NK-92 (cell line): ENCODE measurements at regions not wholly inside any gene's neighbourhood (a gene's known extent, or its start where the extent isn't known, plus 50 kb on each side); places are given as distances from the start of the nearest gene placed in this dataset.
"Not testable (repeated sequence)": the region's sequence is repeated elsewhere in the genome, so short reads cannot be mapped to it uniquely, and the experiment has no call there.

ENCODE experiments used
- DNase-seq: peaks from one replicate; lab custom pipeline; 2025; ENCODE audit not compliant: unreplicated experiment; lab: John Stamatoyannopoulos, UW

- no peak for DNase-seq
Measured at GRCh38 chr10:63675171-63675570, 154.0 kb downstream of the REEP3 start.

GRCh38 chr10:63677001-63677400 lies 155.8 kb downstream of the REEP3 start:
- DNase-seq = no peak

GRCh38 chr10:63680545-63680944 lies 159.3 kb downstream of the REEP3 start:
- DNase-seq = not testable (repeated sequence)

- DNase-seq = no peak
Measured at GRCh38 chr10:63681993-63682697, 160.9 kb downstream of the REEP3 start.

GRCh38 chr10:63682698-63683052 lies 161.5 kb downstream of the REEP3 start:
- not testable (repeated sequence) for DNase-seq

GRCh38 chr10:63683223-63683622 lies 162.0 kb downstream of the REEP3 start:
- DNase-seq = no peak

GRCh38 chr10:63683686-63684085 lies 162.5 kb downstream of the REEP3 start:
- no peak for DNase-seq

GRCh38 chr10:63684257-63684936 lies 163.2 kb downstream of the REEP3 start:
- no peak for DNase-seq

GRCh38 chr10:63689768-63690167 lies 168.6 kb downstream of the REEP3 start:
- DNase-seq = no peak

GRCh38 chr10:63692220-63692896 lies 171.2 kb downstream of the REEP3 start:
- no peak for DNase-seq

GRCh38 chr10:63693021-63693420 lies 171.8 kb downstream of the REEP3 start:
- not testable (repeated sequence) for DNase-seq

GRCh38 chr10:63696205-63696604 lies 175.0 kb downstream of the REEP3 start:
- no peak for DNase-seq

- no peak for DNase-seq
Measured at GRCh38 chr10:63697956-63698786, 177.0 kb downstream of the REEP3 start.

- DNase-seq = no peak
Measured at GRCh38 chr10:63698787-63699150, 177.6 kb downstream of the REEP3 start.

- DNase-seq = no peak
Measured at GRCh38 chr10:63699785-63700613, 178.8 kb downstream of the REEP3 start.

- DNase-seq = no peak
Measured at GRCh38 chr10:63700631-63701156, 179.5 kb downstream of the REEP3 start.

- DNase-seq = no peak
Measured at GRCh38 chr10:63702092-63702491, 180.9 kb downstream of the REEP3 start.

GRCh38 chr10:63703113-63703670 lies 182.0 kb downstream of the REEP3 start:
- DNase-seq = no peak

GRCh38 chr10:63703740-63704345 lies 182.6 kb downstream of the REEP3 start:
- no peak for DNase-seq
